GM12878 (cell line): ENCODE measurements at regions not wholly inside any gene's neighbourhood (a gene's known extent, or its start where the extent isn't known, plus 50 kb on each side); places are given as distances from the start of the nearest gene placed in this dataset.

Experiments used
- ATAC-seq: fragments of 200-7000 bp; cut with Tn5 transposase; 3 replicates; pipeline ENCODE4 v1.9.1; 2020; ENCODE audit warnings: mild to moderate bottlenecking, moderate library complexity
- BruUV-seq: library from RNA; stranded (reverse); fragments of 400-500 nt; replicated peaks from 2 replicates; lab custom pipeline; 2021; lab: Mats Ljungman, UMichigan
- CTCF ChIA-PET: fragments of 300-600 bp; sonication (Branson Sonifier 250); formaldehyde crosslinking; extraction: SDS; loops from one replicate; lab custom pipeline; 2021; ENCODE audit warnings: inconsistent platforms; lab: Yijun Ruan, JAX
- POLR2A ChIA-PET: fragments of 350-600 bp; formaldehyde crosslinking; extraction: SDS; loops from one replicate; lab custom pipeline; 2021; ENCODE audit warnings: inconsistent platforms; lab: Charles Lee
- RAD21 ChIA-PET: fragments of 300-600 bp; sonication (Branson Sonifier 250); formaldehyde crosslinking; loops from one replicate; lab custom pipeline; 2023; ENCODE audit warnings: antibody characterized with exemption; ENCODE audit not compliant: unreplicated experiment; lab: Charles Lee
- SMC1A ChIA-PET: fragments of 300-600 bp; sonication (Branson Sonifier 250); formaldehyde crosslinking; loops from one replicate; lab custom pipeline; 2023; ENCODE audit not compliant: unreplicated experiment, uncharacterized antibody; lab: Charles Lee
- DNase-seq: peaks from one replicate; pipeline ENCODE4 v3.0.0-alpha.2; 2011; ENCODE audit warnings: low read depth, low spot score
- FAIRE-seq: peaks from 3 replicates; lab custom pipeline; 2011; peaks lifted over from hg19 to GRCh38; lab: Jason Lieb, UNC
- H2AFZ ChIP-seq: 2 replicates; pipeline ENCODE4 v1.6.0; 2011; ENCODE audit warnings: low read depth, low read length, control low read depth; ENCODE audit not compliant: control insufficient read depth
- H3K27ac ChIP-seq: 2 replicates; pipeline ENCODE4 v1.5.1; 2011; ENCODE audit warnings: control low read depth; ENCODE audit not compliant: control insufficient read depth, insufficient read depth
- H3K27me3 ChIP-seq, 2 experiments: replicated peaks in 1 of 2; 2 replicates each; pipeline versions ENCODE4 v1.6.0 to v1.6.1; 2011; ENCODE audit warnings: low read length in 1 of 2; ENCODE audit not compliant: control insufficient read depth in 2 of 2, insufficient read depth in 2 of 2
- H3K36me3 ChIP-seq, 2 experiments: 2 replicates each; pipeline ENCODE4 v1.5.1; 2011; ENCODE audit warnings: low read length in 1 of 2; ENCODE audit not compliant: control insufficient read depth in 2 of 2, insufficient read depth in 2 of 2
- H3K4me1 ChIP-seq: 2 replicates; pipeline ENCODE4 v1.6.1; 2011; ENCODE audit warnings: mild to moderate bottlenecking, low read length, moderate library complexity, mixed read lengths; ENCODE audit not compliant: control insufficient read depth, insufficient read depth
- H3K4me2 ChIP-seq: 2 replicates; pipeline ENCODE4 v1.6.0; 2011; ENCODE audit warnings: control low read depth; ENCODE audit not compliant: control insufficient read depth, insufficient read depth
- H3K4me3 ChIP-seq: fragments of 200-600 bp; sonication (generic); 2 replicates; pipeline ENCODE4 v1.5.1; 2016
- H3K79me2 ChIP-seq: 2 replicates; pipeline ENCODE4 v1.6.0; 2011; ENCODE audit warnings: low read length; ENCODE audit not compliant: control insufficient read depth, insufficient read depth
- H3K9ac ChIP-seq: 2 replicates; pipeline ENCODE4 v1.8.0; 2011; ENCODE audit warnings: low read length, control low read depth, mixed read lengths; ENCODE audit not compliant: control insufficient read depth, insufficient read depth
- H3K9me3 ChIP-seq: replicated peaks from 3 replicates; pipeline ENCODE4 v1.5.1; 2011; ENCODE audit warnings: mild to moderate bottlenecking, low read length; ENCODE audit not compliant: control insufficient read depth, insufficient read depth
- H4K20me1 ChIP-seq: 2 replicates; pipeline ENCODE4 v1.6.0; 2011; ENCODE audit not compliant: control insufficient read depth, insufficient read depth
- ATF3 ChIP-seq: IDR thresholded peaks from 2 replicates; pipeline ENCODE4 v1.6.1; 2011; ENCODE audit warnings: low read depth, mild to moderate bottlenecking, low read length, moderate library complexity, borderline replicate concordance; ENCODE audit errors: extremely low read depth
- CBFB ChIP-seq: IDR thresholded peaks from 2 replicates; pipeline ENCODE4 v1.6.1; 2016; ENCODE audit warnings: antibody characterized with exemption, low read depth
- CHD4 ChIP-seq: fragments of 200-600 bp; sonication (generic); IDR thresholded peaks from 2 replicates; pipeline ENCODE4 v1.6.1; 2016; ENCODE audit warnings: mild to moderate bottlenecking
- FOXM1 ChIP-seq: IDR thresholded peaks from 2 replicates; pipeline ENCODE4 v1.6.1; 2012; ENCODE audit warnings: low read depth, mild to moderate bottlenecking, inconsistent platforms, low read length, moderate library complexity
- GATAD2B ChIP-seq: fragments of 450-650 bp; conservative IDR thresholded peaks from 2 replicates; pipeline ENCODE4 v1.6.1; 2017; ENCODE audit warnings: low read depth, mild to moderate bottlenecking, moderate library complexity
- HDGF ChIP-seq: fragments of 450-650 bp; IDR thresholded peaks from 2 replicates; pipeline ENCODE4 v1.6.1; 2016; ENCODE audit warnings: antibody characterized with exemption
- IKZF2 ChIP-seq, 2 experiments: fragments of 450-650 bp; IDR thresholded peaks; 2 replicates each; pipeline ENCODE4 v1.6.1; 2017; ENCODE audit warnings: mild to moderate bottlenecking in 2 of 2, moderate library complexity in 2 of 2
- JUNB ChIP-seq: IDR thresholded peaks from 2 replicates; pipeline ENCODE4 v1.6.1; 2016; ENCODE audit warnings: antibody characterized with exemption, mild to moderate bottlenecking
- MTA3 ChIP-seq: IDR thresholded peaks from 2 replicates; pipeline ENCODE4 v1.6.1; 2012; ENCODE audit warnings: low read length, inconsistent platforms, borderline replicate concordance
- NFXL1 ChIP-seq: fragments of 450-650 bp; IDR thresholded peaks from 2 replicates; pipeline ENCODE4 v1.6.1; 2017; ENCODE audit warnings: antibody characterized with exemption, mild to moderate bottlenecking, borderline replicate concordance
- NR2C2 ChIP-seq: IDR thresholded peaks from 2 replicates; pipeline ENCODE4 v1.6.1; 2011; ENCODE audit warnings: borderline replicate concordance, low read depth; ENCODE audit not compliant: control insufficient read depth, insufficient read length
- REST ChIP-seq: IDR thresholded peaks from 2 replicates; pipeline ENCODE4 v1.6.1; 2012; ENCODE audit warnings: mild to moderate bottlenecking, low read depth, low read length
- RFX5 ChIP-seq: IDR thresholded peaks from 2 replicates; pipeline ENCODE4 v1.6.1; 2011; ENCODE audit warnings: low read depth, low read length, improper control_type of control experiment
- SMARCA5 ChIP-seq: fragments of 450-650 bp; IDR thresholded peaks from 2 replicates; pipeline ENCODE4 v1.6.1; 2017; ENCODE audit warnings: mild to moderate bottlenecking
- SRF ChIP-seq, 2 experiments: IDR thresholded peaks; 2 replicates each; pipeline ENCODE4 v1.6.1; 2011; ENCODE audit warnings: low read depth in 2 of 2, low read length in 2 of 2, mild to moderate bottlenecking in 1 of 2, moderate library complexity in 1 of 2
- SUPT20H ChIP-seq: IDR thresholded peaks from 2 replicates; pipeline ENCODE4 v1.6.1; 2011; ENCODE audit warnings: low read depth, mild to moderate bottlenecking, low read length, moderate library complexity, borderline replicate concordance; ENCODE audit not compliant: control insufficient read depth
- SUZ12 ChIP-seq: fragments of 200-600 bp; sonication (generic); IDR thresholded peaks from one replicate; pipeline ENCODE4 v1.6.1; 2018; ENCODE audit warnings: antibody characterized with exemption, mild to moderate bottlenecking; ENCODE audit not compliant: unreplicated experiment
- ZNF592 ChIP-seq: fragments of 450-650 bp; IDR thresholded peaks from 2 replicates; pipeline ENCODE4 v1.6.1; 2017; ENCODE audit warnings: mild to moderate bottlenecking, moderate library complexity
- WGBS: methylation state at CpG from one replicate; pipeline ENCODE4 v1.1.6; 2016; ENCODE audit warnings: low lambda C conversion rate; ENCODE audit not compliant: insufficient replicate concordance, insufficient coverage; ENCODE audit errors: missing lambda C conversion rate; 5-methylcytosine and 5-hydroxymethylcytosine counted together
- in situ Hi-C: fragments of 300-500 bp; cut with MboI; formaldehyde crosslinking; loops from 9 replicates; pipeline ENCODE4 v1.14.3; 2018; ENCODE audit warnings: mixed read lengths
- intact Hi-C: fragments of 100-400 bp; cut with micrococcal nuclease; formaldehyde crosslinking; loops from one replicate; pipeline ENCODE4 v1.14.2; 2022; ENCODE audit not compliant: unreplicated experiment

GRCh38 chr12:62164036-62164435, 96.2 kb upstream of the USP15 start:
- WGBS, result 32% methylated on average over 4 of the region's 4 CpGs
- no peak for FAIRE-seq
- no peaks in the 10 kb centered on the region for H3K79me2 ChIP-seq
- ChIA-PET SMC1A (interaction anchor here (1.4 kb wide), 1 partner anchor 11 kb away, joined by 3 read pairs; no protein-coding TSS in a partner anchor), CTCF (no interaction called here), RAD21 (no interaction called here), POLR2A (no interaction called here)
- intact Hi-C loops, result no loop called here
- H3K27ac ChIP-seq, result no peak overlapping the region
- ATAC-seq, result no peak
- no peak overlapping the region for H3K4me3 ChIP-seq
- no peaks in the 10 kb centered on the region for H4K20me1 ChIP-seq
- BruUV-seq, result no TSS peak
- no peak for DNase-seq
- H3K9me3 ChIP-seq, result no peaks in the 10 kb centered on the region
- H3K4me2 ChIP-seq, result no peak overlapping the region
- in situ Hi-C loops, result no loop called here
- no peak overlapping the region for H3K9ac ChIP-seq
- no peaks in the 10 kb centered on the region for H3K27me3 ChIP-seq
- H2AFZ ChIP-seq, result no peak overlapping the region
- H3K36me3 ChIP-seq, result no peaks in the 10 kb centered on the region
- H3K4me1 ChIP-seq, result no peaks in the 10 kb centered on the region
- TF ChIP-seq RFX5 (no peak), MTA3 (no peak), SUPT20H (no peak), SUZ12 (no peak), ZNF592 (no peak), NFXL1 (no peak), CBFB (no peak), REST (no peak), JUNB (no peak), ATF3 (no peak), FOXM1 (no peak), GATAD2B (no peak), SMARCA5 (no peak), IKZF2 (IDR thresholded peaks at IDR 0.05) (no peak), CHD4 (no peak), NR2C2 (no peak), SRF (IDR thresholded peaks at IDR 0.05; ENCODE audit: low read depth in 2 of 2, low read length in 2 of 2) (no peak), HDGF (no peak)
